ENCODE measurements at regions not wholly inside any gene's neighbourhood (a gene's known extent, or its start where the extent isn't known, plus 50 kb on each side); places are given as distances from the start of the nearest gene placed in this dataset.

DNA sequence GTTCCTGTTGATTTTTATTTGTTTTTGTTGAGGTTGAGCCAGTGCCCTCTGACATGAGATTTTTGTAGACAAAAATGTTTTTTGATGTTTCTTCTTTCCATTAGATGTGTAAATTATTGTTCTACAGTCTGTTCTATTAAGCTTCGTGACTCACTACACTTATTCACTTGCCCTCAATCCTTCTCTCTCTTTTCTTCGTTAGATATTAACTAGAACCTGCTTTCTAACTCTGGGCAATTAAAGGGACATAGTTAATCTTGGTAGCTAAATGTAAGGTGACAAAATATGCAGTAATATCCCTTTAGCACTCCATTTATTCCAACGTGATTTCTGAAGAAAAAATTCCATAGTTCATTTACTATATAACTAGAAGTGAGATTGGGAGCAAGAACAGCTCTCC is 333.9 kb downstream of the PDHA2 start:
- TF ChIP-seq, protein P1, sequence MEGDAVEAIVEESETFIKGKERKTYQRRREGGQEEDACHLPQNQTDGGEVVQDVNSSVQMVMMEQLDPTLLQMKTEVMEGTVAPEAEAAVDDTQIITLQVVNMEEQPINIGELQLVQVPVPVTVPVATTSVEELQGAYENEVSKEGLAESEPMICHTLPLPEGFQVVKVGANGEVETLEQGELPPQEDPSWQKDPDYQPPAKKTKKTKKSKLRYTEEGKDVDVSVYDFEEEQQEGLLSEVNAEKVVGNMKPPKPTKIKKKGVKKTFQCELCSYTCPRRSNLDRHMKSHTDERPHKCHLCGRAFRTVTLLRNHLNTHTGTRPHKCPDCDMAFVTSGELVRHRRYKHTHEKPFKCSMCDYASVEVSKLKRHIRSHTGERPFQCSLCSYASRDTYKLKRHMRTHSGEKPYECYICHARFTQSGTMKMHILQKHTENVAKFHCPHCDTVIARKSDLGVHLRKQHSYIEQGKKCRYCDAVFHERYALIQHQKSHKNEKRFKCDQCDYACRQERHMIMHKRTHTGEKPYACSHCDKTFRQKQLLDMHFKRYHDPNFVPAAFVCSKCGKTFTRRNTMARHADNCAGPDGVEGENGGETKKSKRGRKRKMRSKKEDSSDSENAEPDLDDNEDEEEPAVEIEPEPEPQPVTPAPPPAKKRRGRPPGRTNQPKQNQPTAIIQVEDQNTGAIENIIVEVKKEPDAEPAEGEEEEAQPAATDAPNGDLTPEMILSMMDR (IDR thresholded peaks at IDR 0.05 in 4 of 5, conservative IDR thresholded peaks at IDR 0.05 in 1 of 5) = no peak
- TF ChIP-seq POLR2A (IDR thresholded peaks at IDR 0.05) = no peak
- in situ Hi-C loops (cut with MboI; ENCODE audit: low sequenced_read_pairs in 4 of 4) = no loop called here
- ATAC-seq = no peak

DNA sequence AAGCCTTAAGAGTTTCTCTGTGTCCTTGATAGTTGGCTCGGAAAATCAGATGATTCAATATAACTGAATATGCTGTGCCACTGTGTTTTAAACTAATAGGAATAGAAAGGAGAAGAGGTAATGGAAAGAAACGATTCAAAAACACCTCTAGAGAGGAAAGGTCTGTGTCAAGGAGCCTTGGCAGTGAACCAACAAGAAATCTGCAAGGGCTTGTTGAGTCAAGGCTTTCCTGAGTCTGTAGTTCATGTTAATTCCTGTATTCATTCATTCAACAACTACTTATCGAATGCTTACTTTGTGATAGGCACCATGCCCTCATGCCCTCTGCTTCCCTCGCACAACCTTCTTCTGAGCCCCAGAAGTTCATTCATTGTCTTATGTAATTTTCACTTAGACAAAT is 336.0 kb downstream of the PDHA2 start:
- H3K27ac ChIP-seq = no peak overlapping the region
- ATAC-seq (no peak), DNase-seq (no peak)
- intact Hi-C loops (cut with DNase I; ENCODE audit: low total_unique reads) = no loop called here
- in situ Hi-C loops (cut with MboI; ENCODE audit: low sequenced_read_pairs in 4 of 4) = no loop called here
- H3K9me3 ChIP-seq = no peaks in the 10 kb centered on the region
- no peak overlapping the region for H3K4me3 ChIP-seq
- H3K36me3 ChIP-seq = no peaks in the 10 kb centered on the region
- TF ChIP-seq, protein P1 (IDR thresholded peaks at IDR 0.05 in 4 of 5, conservative IDR thresholded peaks at IDR 0.05 in 1 of 5) = no peak
- TF ChIP-seq POLR2A (IDR thresholded peaks at IDR 0.05) = no peak
- H3K27me3 ChIP-seq = no peaks in the 10 kb centered on the region
- no peaks in the 10 kb centered on the region for H3K4me1 ChIP-seq

More for the DNA sequence above, 333.9 kb downstream of the PDHA2 start:
- no peaks in the 10 kb centered on the region for H3K4me1 ChIP-seq
- H3K4me3 ChIP-seq = no peak overlapping the region
- no peaks in the 10 kb centered on the region for H3K9me3 ChIP-seq
- no peaks in the 10 kb centered on the region for H3K36me3 ChIP-seq
- DNase-seq = no peak
- H3K27ac ChIP-seq = no peak overlapping the region
- intact Hi-C loops (cut with DNase I; ENCODE audit: low total_unique reads) = no loop called here
- no peaks in the 10 kb centered on the region for H3K27me3 ChIP-seq

DNA sequence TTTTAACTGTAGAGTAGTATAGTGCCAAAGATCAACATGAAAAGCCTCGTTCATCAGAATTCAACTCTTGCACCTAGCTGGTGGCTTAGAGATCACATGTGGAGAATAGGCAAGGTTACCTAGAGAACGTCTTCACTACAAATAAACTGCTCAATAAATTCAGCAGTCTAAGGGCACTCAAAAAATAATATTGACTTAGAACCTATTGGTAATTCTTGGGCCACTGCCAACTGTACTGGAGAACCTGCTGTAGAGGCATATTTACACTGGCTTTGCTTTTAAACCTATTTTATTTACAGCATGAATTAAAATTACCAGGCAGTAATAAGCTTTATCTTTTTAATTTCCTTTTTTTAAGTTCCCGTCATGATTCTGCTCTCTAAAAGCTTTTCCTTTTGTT is 343.7 kb downstream of the PDHA2 start:
- Histone ChIP-seq H3K36me3 (no peaks in the 10 kb centered on the region), H3K27ac (no peak overlapping the region), H3K4me1 (no peaks in the 10 kb centered on the region), H3K4me3 (no peak overlapping the region), H3K9me3 (no peaks in the 10 kb centered on the region), H3K27me3 (no peaks in the 10 kb centered on the region)
- ATAC-seq (no peak), DNase-seq (no peak)
- TF ChIP-seq, protein P1 (IDR thresholded peaks at IDR 0.05 in 4 of 5, conservative IDR thresholded peaks at IDR 0.05 in 1 of 5) = no peak
- no peak for TF ChIP-seq POLR2A (IDR thresholded peaks at IDR 0.05)
- intact Hi-C loops (cut with DNase I; ENCODE audit: low total_unique reads) = no loop called here
- in situ Hi-C loops (cut with MboI; ENCODE audit: low sequenced_read_pairs in 4 of 4) = no loop called here

DNA sequence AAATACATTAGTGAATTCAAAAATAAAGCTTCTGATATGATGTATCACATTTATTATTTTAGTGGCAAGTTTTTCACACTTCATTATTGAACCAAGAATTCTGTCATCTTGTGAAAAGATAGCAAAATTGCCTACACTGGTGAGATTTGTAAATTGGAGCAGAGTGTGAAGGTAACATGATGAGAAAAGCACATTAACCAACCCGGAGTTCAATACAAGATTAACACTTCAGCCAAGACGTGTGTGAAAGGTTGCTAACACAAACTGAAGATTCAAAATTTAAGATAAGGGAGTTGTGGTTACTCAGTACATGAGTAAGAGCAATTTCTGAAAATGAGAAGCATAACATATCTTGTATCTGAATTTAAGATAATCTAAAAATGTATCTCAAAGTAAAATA is 346.7 kb downstream of the PDHA2 start:
- in situ Hi-C loops (cut with MboI; ENCODE audit: low sequenced_read_pairs in 4 of 4) (no loop called here), intact Hi-C loops (cut with DNase I; ENCODE audit: low total_unique reads) (no loop called here)
- H3K36me3 ChIP-seq = no peaks in the 10 kb centered on the region
- no peak overlapping the region for H3K4me3 ChIP-seq
- ATAC-seq = no peak
- no peaks in the 10 kb centered on the region for H3K9me3 ChIP-seq
- H3K27me3 ChIP-seq = no peaks in the 10 kb centered on the region
- no peak for DNase-seq
- H3K27ac ChIP-seq = no peak overlapping the region
- H3K4me1 ChIP-seq = no peaks in the 10 kb centered on the region
- TF ChIP-seq, protein P1 (IDR thresholded peaks at IDR 0.05 in 4 of 5, conservative IDR thresholded peaks at IDR 0.05 in 1 of 5) = no peak
- TF ChIP-seq POLR2A (IDR thresholded peaks at IDR 0.05) = no peak

DNA sequence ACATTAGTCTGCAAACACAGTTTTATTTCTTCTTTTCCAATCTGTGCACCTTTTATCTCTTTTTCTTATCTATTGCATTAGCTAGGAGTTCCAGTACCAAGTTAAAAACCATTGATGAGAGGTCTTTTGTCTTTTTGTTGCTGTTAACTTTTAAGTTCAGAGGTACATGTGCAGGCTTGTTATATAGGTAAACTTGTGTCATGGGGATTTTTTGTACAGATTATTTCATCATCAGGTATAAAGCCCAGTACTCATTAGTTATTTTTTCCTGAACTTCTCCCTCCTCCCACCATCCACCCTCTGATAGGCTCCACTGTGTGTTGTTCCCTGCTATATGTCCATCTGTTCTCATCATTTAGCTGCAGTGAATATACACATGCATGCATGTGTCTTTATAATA is 349.9 kb downstream of the PDHA2 start:
- no peaks in the 10 kb centered on the region for H3K36me3 ChIP-seq
- H3K9me3 ChIP-seq = no peaks in the 10 kb centered on the region
- TF ChIP-seq, protein P1 (IDR thresholded peaks at IDR 0.05 in 4 of 5, conservative IDR thresholded peaks at IDR 0.05 in 1 of 5) = no peak
- no peak for TF ChIP-seq POLR2A (IDR thresholded peaks at IDR 0.05)
- in situ Hi-C loops (cut with MboI; ENCODE audit: low sequenced_read_pairs in 4 of 4) (no loop called here), intact Hi-C loops (cut with DNase I; ENCODE audit: low total_unique reads) (no loop called here)
- no peak overlapping the region for H3K27ac ChIP-seq
- DNase-seq = no peak
- H3K4me1 ChIP-seq = no peaks in the 10 kb centered on the region
- no peak for ATAC-seq
- no peak overlapping the region for H3K4me3 ChIP-seq
- H3K27me3 ChIP-seq = no peaks in the 10 kb centered on the region
